IMR-90 (cell line): ENCODE measurements at regions not wholly inside any gene's neighbourhood (a gene's known extent, or its start where the extent isn't known, plus 50 kb on each side); places are given as distances from the start of the nearest gene placed in this dataset.
A peak's percentile ranks its signal among the peaks of the same experiment; 100 is the strongest.

Experiments
- ATAC-seq: fragments of 200-7000 bp; cut with Tn5 transposase; 2 replicates; pipeline ENCODE4 v1.9.1; 2020; ENCODE audit warnings: low read depth, mild to moderate bottlenecking, moderate library complexity
- BruUV-seq: library from RNA; stranded (reverse); fragments of 400-500 nt; replicated peaks from 2 replicates; lab custom pipeline; 2021; lab: Mats Ljungman, UMichigan
- CTCF ChIA-PET: fragments of 300-600 bp; formaldehyde crosslinking; extraction: SDS; loops from one replicate; lab custom pipeline; 2021; ENCODE audit warnings: antibody characterized with exemption; lab: Yijun Ruan, JAX
- POLR2A ChIA-PET: fragments of 300-600 bp; sonication (Branson Sonifier 250); formaldehyde crosslinking; loops from one replicate; lab custom pipeline; 2022; ENCODE audit warnings: antibody characterized with exemption; ENCODE audit not compliant: unreplicated experiment; lab: Charles Lee
- DNase-seq: peaks from one replicate; pipeline ENCODE4 v3.0.0; 2013
- H2AFZ ChIP-seq: replicated peaks from 2 replicates; pipeline ENCODE3; 2013; ENCODE audit warnings: low read length, mild to moderate bottlenecking; ENCODE audit not compliant: poor library complexity
- H2AK5ac ChIP-seq: 2 replicates; pipeline ENCODE4 v1.6.1; 2013; ENCODE audit warnings: low read depth, low read length, inconsistent platforms
- H2AK9ac ChIP-seq: replicated peaks from 2 replicates; pipeline ENCODE3; 2013; ENCODE audit warnings: mild to moderate bottlenecking, low read depth, low read length, moderate library complexity; ENCODE audit not compliant: poor library complexity
- H2BK120ac ChIP-seq: 2 replicates; pipeline ENCODE4 v1.6.1; 2013; ENCODE audit warnings: low read depth, low read length, inconsistent platforms
- H2BK15ac ChIP-seq: 3 replicates; pipeline ENCODE4 v1.6.1; 2013; ENCODE audit warnings: low read depth, low read length, inconsistent platforms
- H2BK20ac ChIP-seq: 2 replicates; pipeline ENCODE4 v1.6.1; 2013; ENCODE audit warnings: low read depth, mild to moderate bottlenecking, inconsistent platforms, low read length, moderate library complexity
- H2BK5ac ChIP-seq: 2 replicates; pipeline ENCODE4 v1.6.1; 2013; ENCODE audit warnings: mild to moderate bottlenecking, low read depth, low read length, inconsistent platforms; ENCODE audit not compliant: poor library complexity, severe bottlenecking
- H3K14ac ChIP-seq: replicated peaks from 2 replicates; pipeline ENCODE4 v1.6.1; 2013; ENCODE audit warnings: low read depth, low read length, inconsistent platforms
- H3K18ac ChIP-seq: 2 replicates; pipeline ENCODE4 v1.6.1; 2013; ENCODE audit warnings: low read depth, low read length, control low read depth
- H3K23ac ChIP-seq: 2 replicates; pipeline ENCODE4 v1.6.1; 2013; ENCODE audit warnings: low read depth, low read length, inconsistent platforms
- H3K27ac ChIP-seq: 2 replicates; pipeline ENCODE4 v1.5.1; 2013; ENCODE audit warnings: mild to moderate bottlenecking, control low read depth, low read length; ENCODE audit not compliant: insufficient read depth
- H3K27me3 ChIP-seq: 2 replicates; pipeline ENCODE4 v1.6.1; 2013; ENCODE audit warnings: low read length; ENCODE audit not compliant: control insufficient read depth, insufficient read depth
- H3K36me3 ChIP-seq: 2 replicates; pipeline ENCODE4 v1.6.1; 2013; ENCODE audit warnings: low read length, mixed read lengths; ENCODE audit not compliant: control insufficient read depth, insufficient read depth
- H3K4ac ChIP-seq: 2 replicates; pipeline ENCODE4 v1.6.1; 2013; ENCODE audit warnings: low read depth, low read length, inconsistent platforms
- H3K4me1 ChIP-seq: 2 replicates; pipeline ENCODE4 v1.6.1; 2013; ENCODE audit warnings: low read length, mixed read lengths; ENCODE audit not compliant: control insufficient read depth, insufficient read depth
- H3K4me2 ChIP-seq: 2 replicates; pipeline ENCODE4 v1.6.1; 2013; ENCODE audit warnings: low read depth, mild to moderate bottlenecking, control low read depth, low read length, moderate library complexity
- H3K4me3 ChIP-seq: 2 replicates; pipeline ENCODE4 v1.5.1; 2013; ENCODE audit warnings: low read depth, mild to moderate bottlenecking, control low read depth, low read length, moderate library complexity; ENCODE audit not compliant: insufficient read depth
- H3K56ac ChIP-seq: 2 replicates; pipeline ENCODE4 v1.6.1; 2013; ENCODE audit warnings: low read length, inconsistent platforms; ENCODE audit not compliant: insufficient read depth; ENCODE audit errors: extremely low read depth
- H3K79me1 ChIP-seq, 2 experiments: 2 replicates each; pipeline ENCODE4 v1.6.1; 2013; ENCODE audit warnings: low read length in 2 of 2, inconsistent platforms in 1 of 2, low read depth in 1 of 2
- H3K9ac ChIP-seq: 2 replicates; pipeline ENCODE4 v1.6.1; 2013; ENCODE audit warnings: low read depth, low read length, control low read depth
- H3K9me1 ChIP-seq: 2 replicates; pipeline ENCODE4 v1.6.1; 2013; ENCODE audit warnings: low read length, inconsistent platforms; ENCODE audit not compliant: insufficient read depth
- H3K9me3 ChIP-seq: 2 replicates; pipeline ENCODE4 v1.6.1; 2013; ENCODE audit warnings: low read length; ENCODE audit not compliant: control insufficient read depth, insufficient read depth
- H4K20me1 ChIP-seq: 2 replicates; pipeline ENCODE4 v1.6.1; 2013; ENCODE audit warnings: low read length, inconsistent platforms; ENCODE audit not compliant: insufficient read depth
- H4K5ac ChIP-seq: 2 replicates; pipeline ENCODE4 v1.6.1; 2013; ENCODE audit warnings: mild to moderate bottlenecking, low read depth, low read length, control low read depth
- H4K8ac ChIP-seq, 2 experiments: 2 replicates each; pipeline ENCODE4 v1.6.1; 2013; ENCODE audit warnings: low read depth in 2 of 2, low read length in 2 of 2, control low read depth in 1 of 2, inconsistent platforms in 1 of 2
- H4K91ac ChIP-seq: 2 replicates; pipeline ENCODE4 v1.6.1; 2013; ENCODE audit warnings: low read depth, low read length, inconsistent platforms; ENCODE audit not compliant: insufficient read depth
- BHLHE40 ChIP-seq: fragments of 150-350 bp; IDR thresholded peaks from 2 replicates; pipeline ENCODE4 v1.6.1; 2016; ENCODE audit warnings: mild to moderate bottlenecking, low read depth, low read length
- CEBPB ChIP-seq: IDR thresholded peaks from 2 replicates; pipeline ENCODE4 v1.6.1; 2012; ENCODE audit warnings: low read depth, low read length, improper control_type of control experiment
- CHD1 ChIP-seq: IDR thresholded peaks from 2 replicates; pipeline ENCODE4 v1.6.1; 2012; ENCODE audit warnings: low read depth, low read length, improper control_type of control experiment
- FOS ChIP-seq: fragments of 150-350 bp; IDR thresholded peaks from 2 replicates; pipeline ENCODE4 v1.6.1; 2016; ENCODE audit warnings: low read depth, low read length
- MAZ ChIP-seq: IDR thresholded peaks from 2 replicates; pipeline ENCODE4 v1.6.1; 2012; ENCODE audit warnings: low read depth, mild to moderate bottlenecking, low read length, improper control_type of control experiment, moderate library complexity, borderline replicate concordance
- MXI1 ChIP-seq: IDR thresholded peaks from 2 replicates; pipeline ENCODE4 v1.6.1; 2012; ENCODE audit warnings: low read depth, mild to moderate bottlenecking, low read length, moderate library complexity, borderline replicate concordance
- POLR2A ChIP-seq: IDR thresholded peaks from 2 replicates; pipeline ENCODE4 v1.6.1; 2012; ENCODE audit warnings: mild to moderate bottlenecking, low read depth, low read length
- RAD21 ChIP-seq: IDR thresholded peaks from 2 replicates; pipeline ENCODE4 v1.6.1; 2012; ENCODE audit warnings: low read length, improper control_type of control experiment
- RCOR1 ChIP-seq: IDR thresholded peaks from 2 replicates; pipeline ENCODE4 v1.6.1; 2012; ENCODE audit warnings: mild to moderate bottlenecking, low read length, improper control_type of control experiment; ENCODE audit not compliant: insufficient replicate concordance
- RFX5 ChIP-seq: IDR thresholded peaks from 2 replicates; pipeline ENCODE4 v1.8.0; 2012; ENCODE audit warnings: low read depth, mild to moderate bottlenecking, low read length, moderate library complexity
- SMC3 ChIP-seq: fragments of 150-350 bp; IDR thresholded peaks from 2 replicates; pipeline ENCODE4 v1.6.1; 2016; ENCODE audit warnings: low read depth, mild to moderate bottlenecking, antibody characterized with exemption, low read length, moderate library complexity
- WGBS, 2 experiments: methylation state at CpG; one replicate each; pipeline versions ENCODE4 v1.1.5 to v1.1.7; 2013; ENCODE audit warnings: missing lambda C conversion rate in 2 of 2; ENCODE audit not compliant: insufficient read length in 1 of 2; ENCODE audit errors: extremely low coverage in 2 of 2; 5-methylcytosine and 5-hydroxymethylcytosine counted together
- dilution Hi-C: fragments of 300-500 bp; cut with HindIII; formaldehyde crosslinking; loops from one replicate; pipeline ENCODE4 v1.14.3; 2018; ENCODE audit warnings: low sequenced_read_pairs; ENCODE audit not compliant: unreplicated experiment
- in situ Hi-C: fragments of 300-500 bp; cut with MboI; formaldehyde crosslinking; loops from 3 replicates; pipeline ENCODE4 v1.14.3; 2019; ENCODE audit warnings: low sequenced_read_pairs, inconsistent platforms, mixed read lengths
- intact Hi-C: fragments of 100-400 bp; cut with micrococcal nuclease; formaldehyde crosslinking; loops from 2 replicates; pipeline ENCODE4 v1.10.0; 2022
- TF ChIP-seq, protein P1 (sequence below): fragments of 150-350 bp; IDR thresholded peaks from 2 replicates; pipeline ENCODE4 v1.6.1; 2017; ENCODE audit warnings: mild to moderate bottlenecking, antibody characterized with exemption, low read length, low read depth
- TF ChIP-seq, protein P2 (sequence below): fragments of 150-350 bp; IDR thresholded peaks from 2 replicates; pipeline ENCODE4 v1.6.1; 2016; ENCODE audit warnings: low read depth, mild to moderate bottlenecking, low read length, moderate library complexity, borderline replicate concordance
- TF ChIP-seq, protein P3 (sequence below): conservative IDR thresholded peaks from 2 replicates; pipeline ENCODE4 v1.5.1; 2012; ENCODE audit warnings: mild to moderate bottlenecking, low read depth, low read length, improper control_type of control experiment

DNA sequence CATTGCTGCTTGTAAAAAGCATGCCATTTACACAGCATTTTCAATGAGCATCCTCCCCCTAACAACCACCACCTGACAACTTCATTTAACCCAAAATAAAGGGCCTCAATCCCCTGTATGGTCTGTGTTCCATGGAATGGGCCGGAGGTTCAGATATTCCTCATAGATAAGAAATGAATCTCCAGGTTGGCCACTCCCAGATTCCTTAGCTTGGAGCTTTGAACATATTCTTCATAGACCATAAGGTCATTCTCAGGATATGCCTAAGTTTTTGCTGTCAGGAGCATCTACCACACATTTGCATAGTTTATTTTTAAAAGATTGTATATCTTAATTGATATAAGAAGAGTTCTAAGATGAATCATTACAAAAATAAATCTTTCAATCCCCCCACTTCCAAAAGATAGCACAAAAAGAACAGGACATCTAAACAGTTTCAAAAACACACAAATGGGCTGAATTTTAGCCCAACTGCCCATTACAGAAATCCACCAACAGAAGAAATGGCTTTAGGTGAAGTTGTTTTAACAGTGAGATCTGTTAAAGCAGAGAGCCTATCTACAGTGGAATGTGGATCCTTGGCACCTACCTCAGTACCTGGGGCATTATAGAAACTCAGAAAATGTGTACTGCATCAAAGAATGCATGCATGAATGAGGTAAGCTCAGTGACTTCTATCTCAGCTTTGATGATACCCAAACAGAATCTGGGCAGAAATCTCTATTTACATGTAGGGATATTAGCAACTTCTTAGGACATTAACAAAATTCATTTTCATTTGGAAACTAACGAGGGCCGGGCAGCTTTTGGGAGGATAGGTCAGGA, 179.8 kb downstream of the SEC61B start:
- dilution Hi-C loops (no loop called here), in situ Hi-C loops (no loop called here), intact Hi-C loops (no loop called here)
- Histone ChIP-seq H3K4me3 (no peak overlapping the region), H4K91ac (peak overlapping the region; percentile 86), H3K27ac (peak overlapping the region; percentile 44; the same call in 1 of the 2 replicates), H2BK20ac (peak overlapping the region; percentile 97), H3K79me1 (no peaks in the 10 kb centered on the region), H3K9me3 (no peaks in the 10 kb centered on the region), H3K18ac (peak overlapping the region; percentile 63), H4K8ac (peak overlapping the region; percentile 37 to 87; a peak in 2 of 4 replicates), H2AFZ (peak overlapping the region; percentile 35), H4K20me1 (no peaks in the 10 kb centered on the region), H4K5ac (peak overlapping the region; percentile 18), H3K27me3 (no peaks in the 10 kb centered on the region), H2BK5ac (no peak overlapping the region), H3K14ac (peak overlapping the region; percentile 82), H3K36me3 (no peaks in the 10 kb centered on the region), H3K9ac (no peak overlapping the region), H3K23ac (peak overlapping the region; percentile 44; the same call in 1 of the 2 replicates), H2AK9ac (no peak overlapping the region), H2AK5ac (peak overlapping the region; percentile 96; the same call in 1 of the 2 replicates), H2BK15ac (peak overlapping the region; percentile 87), H3K4ac (peak overlapping the region; percentile 93), H3K9me1 (peaks cover 29% of the 10 kb centered on the region), H2BK120ac (peak overlapping the region; percentile 95), H3K56ac (peak overlapping the region; percentile 18; the same call in 1 of the 2 replicates), H3K4me2 (peak overlapping the region; percentile 20; the same call in 1 of the 2 replicates), H3K4me1 (peaks cover 21% of the 10 kb centered on the region)
- CTCF ChIA-PET: interaction anchor here (0.6 kb wide), 1 partner anchor 40 kb away, joined by 3 read pairs; no protein-coding TSS in a partner anchor
- POLR2A ChIA-PET: no interaction called here
- no TSS peak for BruUV-seq
- ATAC-seq (peak; percentile 75), DNase-seq (peak; percentile 56)
- WGBS, 2 experiments: 0% methylated on average over 1 of the region's 3 CpGs; no CpG with 5 or more reads in 1 of the 2 experiments
- TF ChIP-seq POLR2A (no peak), FOS (no peak), BHLHE40 (no peak), RCOR1 (no peak), CHD1 (no peak), SMC3 (no peak), RFX5 (no peak), RAD21 (no peak), CEBPB (no peak), MAZ (no peak), MXI1 (no peak)
- TF ChIP-seq, protein P1, sequence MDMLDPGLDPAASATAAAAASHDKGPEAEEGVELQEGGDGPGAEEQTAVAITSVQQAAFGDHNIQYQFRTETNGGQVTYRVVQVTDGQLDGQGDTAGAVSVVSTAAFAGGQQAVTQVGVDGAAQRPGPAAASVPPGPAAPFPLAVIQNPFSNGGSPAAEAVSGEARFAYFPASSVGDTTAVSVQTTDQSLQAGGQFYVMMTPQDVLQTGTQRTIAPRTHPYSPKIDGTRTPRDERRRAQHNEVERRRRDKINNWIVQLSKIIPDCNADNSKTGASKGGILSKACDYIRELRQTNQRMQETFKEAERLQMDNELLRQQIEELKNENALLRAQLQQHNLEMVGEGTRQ: no peak
- TF ChIP-seq, protein P2, sequence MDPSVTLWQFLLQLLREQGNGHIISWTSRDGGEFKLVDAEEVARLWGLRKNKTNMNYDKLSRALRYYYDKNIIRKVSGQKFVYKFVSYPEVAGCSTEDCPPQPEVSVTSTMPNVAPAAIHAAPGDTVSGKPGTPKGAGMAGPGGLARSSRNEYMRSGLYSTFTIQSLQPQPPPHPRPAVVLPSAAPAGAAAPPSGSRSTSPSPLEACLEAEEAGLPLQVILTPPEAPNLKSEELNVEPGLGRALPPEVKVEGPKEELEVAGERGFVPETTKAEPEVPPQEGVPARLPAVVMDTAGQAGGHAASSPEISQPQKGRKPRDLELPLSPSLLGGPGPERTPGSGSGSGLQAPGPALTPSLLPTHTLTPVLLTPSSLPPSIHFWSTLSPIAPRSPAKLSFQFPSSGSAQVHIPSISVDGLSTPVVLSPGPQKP: no peak
- TF ChIP-seq, protein P3, sequence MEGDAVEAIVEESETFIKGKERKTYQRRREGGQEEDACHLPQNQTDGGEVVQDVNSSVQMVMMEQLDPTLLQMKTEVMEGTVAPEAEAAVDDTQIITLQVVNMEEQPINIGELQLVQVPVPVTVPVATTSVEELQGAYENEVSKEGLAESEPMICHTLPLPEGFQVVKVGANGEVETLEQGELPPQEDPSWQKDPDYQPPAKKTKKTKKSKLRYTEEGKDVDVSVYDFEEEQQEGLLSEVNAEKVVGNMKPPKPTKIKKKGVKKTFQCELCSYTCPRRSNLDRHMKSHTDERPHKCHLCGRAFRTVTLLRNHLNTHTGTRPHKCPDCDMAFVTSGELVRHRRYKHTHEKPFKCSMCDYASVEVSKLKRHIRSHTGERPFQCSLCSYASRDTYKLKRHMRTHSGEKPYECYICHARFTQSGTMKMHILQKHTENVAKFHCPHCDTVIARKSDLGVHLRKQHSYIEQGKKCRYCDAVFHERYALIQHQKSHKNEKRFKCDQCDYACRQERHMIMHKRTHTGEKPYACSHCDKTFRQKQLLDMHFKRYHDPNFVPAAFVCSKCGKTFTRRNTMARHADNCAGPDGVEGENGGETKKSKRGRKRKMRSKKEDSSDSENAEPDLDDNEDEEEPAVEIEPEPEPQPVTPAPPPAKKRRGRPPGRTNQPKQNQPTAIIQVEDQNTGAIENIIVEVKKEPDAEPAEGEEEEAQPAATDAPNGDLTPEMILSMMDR: no peak
